Gastrocnemius medialis (tissue), 4 donors: ENCODE measurements at regions not wholly inside any gene's neighbourhood (a gene's known extent, or its start where the extent isn't known, plus 50 kb on each side); places are given as distances from the start of the nearest gene placed in this dataset.

Experiments
- POLR2A ChIP-seq, 2 donors: fragments of 450-650 bp; IDR thresholded peaks; one replicate each; pipeline ENCODE4 v1.6.1; 2017; ENCODE audit warnings: antibody characterized with exemption in 2 of 2, mild to moderate bottlenecking in 2 of 2, moderate library complexity in 2 of 2
- TF ChIP-seq, protein P1 (sequence below), 5 experiments: fragments of 450-650 bp in 3 of 5; fragments of 200-600 bp in 2 of 5; sonication (generic) in 2 of 5; IDR thresholded peaks in 4 of 5; conservative IDR thresholded peaks in 1 of 5; 1 replicate in 4 of 5; 2 replicates in 1 of 5; pipeline ENCODE4 v1.5.1; 2016 to 2019; ENCODE audit warnings: antibody characterized with exemption in 5 of 5, mild to moderate bottlenecking in 3 of 5, moderate library complexity in 3 of 5

DNA sequence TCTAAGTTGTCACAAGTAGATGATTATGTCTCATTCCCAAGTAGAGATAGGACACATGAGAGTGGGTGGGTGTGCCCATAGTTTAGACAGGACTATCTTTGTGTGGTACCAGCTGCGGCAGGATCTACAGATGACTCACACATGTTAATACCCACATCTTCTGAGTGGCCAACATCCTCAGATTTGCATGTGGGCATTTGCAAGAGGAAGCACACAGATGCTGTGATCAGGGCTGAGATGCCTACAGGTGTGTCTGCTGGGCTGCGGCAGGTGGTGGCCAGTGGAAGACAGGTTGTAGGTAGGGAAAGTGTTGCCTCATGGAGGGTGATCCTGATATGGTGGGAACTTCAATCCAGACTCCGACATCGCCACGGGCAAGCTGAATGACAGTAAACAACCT is 50.8 kb downstream of the UTRN start:
- TF ChIP-seq, protein P1, sequence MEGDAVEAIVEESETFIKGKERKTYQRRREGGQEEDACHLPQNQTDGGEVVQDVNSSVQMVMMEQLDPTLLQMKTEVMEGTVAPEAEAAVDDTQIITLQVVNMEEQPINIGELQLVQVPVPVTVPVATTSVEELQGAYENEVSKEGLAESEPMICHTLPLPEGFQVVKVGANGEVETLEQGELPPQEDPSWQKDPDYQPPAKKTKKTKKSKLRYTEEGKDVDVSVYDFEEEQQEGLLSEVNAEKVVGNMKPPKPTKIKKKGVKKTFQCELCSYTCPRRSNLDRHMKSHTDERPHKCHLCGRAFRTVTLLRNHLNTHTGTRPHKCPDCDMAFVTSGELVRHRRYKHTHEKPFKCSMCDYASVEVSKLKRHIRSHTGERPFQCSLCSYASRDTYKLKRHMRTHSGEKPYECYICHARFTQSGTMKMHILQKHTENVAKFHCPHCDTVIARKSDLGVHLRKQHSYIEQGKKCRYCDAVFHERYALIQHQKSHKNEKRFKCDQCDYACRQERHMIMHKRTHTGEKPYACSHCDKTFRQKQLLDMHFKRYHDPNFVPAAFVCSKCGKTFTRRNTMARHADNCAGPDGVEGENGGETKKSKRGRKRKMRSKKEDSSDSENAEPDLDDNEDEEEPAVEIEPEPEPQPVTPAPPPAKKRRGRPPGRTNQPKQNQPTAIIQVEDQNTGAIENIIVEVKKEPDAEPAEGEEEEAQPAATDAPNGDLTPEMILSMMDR (IDR thresholded peaks at IDR 0.05 in 4 of 5, conservative IDR thresholded peaks at IDR 0.05 in 1 of 5) = no peak
- TF ChIP-seq POLR2A (IDR thresholded peaks at IDR 0.05) = no peak
